NCI-H1105 treated with DMSO at 0.1 percent for 48 hours (cell line): ENCODE measurements at regions not wholly inside any gene's neighbourhood (a gene's known extent, or its start where the extent isn't known, plus 50 kb on each side); places are given as distances from the start of the nearest gene placed in this dataset.

Experiments used
- DNase-seq: peaks from one replicate; lab custom pipeline; 2025; lab: John Stamatoyannopoulos, UW

DNA sequence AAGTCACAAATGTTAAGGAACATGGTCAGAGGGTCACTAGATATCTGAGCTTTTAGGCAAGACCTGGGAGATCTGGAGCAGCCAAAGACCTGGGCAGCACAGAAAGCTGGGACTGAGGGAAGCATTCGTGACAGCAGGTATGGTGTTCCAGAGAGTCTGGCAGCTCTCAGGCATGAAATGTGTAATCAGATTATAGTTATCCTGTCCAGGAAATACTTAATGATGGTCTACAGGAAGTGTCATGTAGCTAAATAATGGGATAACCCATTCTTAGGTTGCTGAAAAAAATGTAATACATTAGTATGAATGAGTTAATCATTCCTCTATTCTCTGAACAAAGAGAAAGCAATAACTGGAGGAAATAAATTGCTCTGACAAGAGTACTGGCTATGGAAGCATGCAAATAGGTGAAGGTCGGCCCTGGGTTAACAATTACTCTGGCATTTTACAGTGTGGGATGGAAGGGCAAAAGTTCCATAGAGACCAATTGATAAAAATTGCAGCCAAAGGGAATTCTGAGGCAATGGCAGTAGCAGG lies 740.5 kb downstream of the CBLN4 start:
- DNase-seq = no peak

DNA sequence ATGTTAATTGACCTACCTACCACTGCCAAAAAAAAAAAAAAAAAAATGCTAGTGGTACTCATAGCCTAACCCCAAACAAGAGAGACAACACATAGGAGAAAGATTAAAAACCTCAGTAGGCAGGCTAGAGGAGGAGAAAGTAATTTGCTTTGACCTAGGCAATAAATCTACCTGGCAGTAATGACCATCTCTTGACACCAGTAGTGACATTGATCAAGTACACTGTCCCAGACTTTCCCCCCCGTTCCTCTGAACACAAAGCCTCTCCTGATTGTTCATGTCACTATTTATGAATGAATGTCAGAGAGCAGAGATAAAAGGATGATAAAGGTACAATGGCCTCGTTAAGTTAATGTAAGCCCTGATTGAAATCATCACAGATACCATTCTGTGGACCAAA lies 746.8 kb downstream of the CBLN4 start:
- no peak for DNase-seq

DNA sequence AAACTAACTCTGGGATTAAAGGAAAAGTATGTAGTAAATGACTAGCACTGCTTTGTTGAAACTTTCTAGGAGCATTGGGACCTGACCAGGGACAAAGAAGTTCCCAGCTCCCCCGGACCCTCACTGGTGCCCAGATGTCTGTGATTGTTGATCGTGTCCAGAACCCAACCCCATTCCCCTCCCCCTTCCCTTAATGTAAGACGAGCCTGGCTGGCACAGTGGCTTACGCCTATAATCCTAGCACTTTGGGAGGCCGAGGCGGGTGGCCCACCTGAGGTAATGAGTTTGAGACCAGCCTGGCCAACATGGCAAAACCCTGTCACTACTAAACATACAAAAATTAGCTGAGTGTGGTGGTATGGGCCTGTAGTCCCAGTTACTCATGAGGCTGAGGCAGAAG lies 750.3 kb downstream of the CBLN4 start:
- no peak for DNase-seq

DNA sequence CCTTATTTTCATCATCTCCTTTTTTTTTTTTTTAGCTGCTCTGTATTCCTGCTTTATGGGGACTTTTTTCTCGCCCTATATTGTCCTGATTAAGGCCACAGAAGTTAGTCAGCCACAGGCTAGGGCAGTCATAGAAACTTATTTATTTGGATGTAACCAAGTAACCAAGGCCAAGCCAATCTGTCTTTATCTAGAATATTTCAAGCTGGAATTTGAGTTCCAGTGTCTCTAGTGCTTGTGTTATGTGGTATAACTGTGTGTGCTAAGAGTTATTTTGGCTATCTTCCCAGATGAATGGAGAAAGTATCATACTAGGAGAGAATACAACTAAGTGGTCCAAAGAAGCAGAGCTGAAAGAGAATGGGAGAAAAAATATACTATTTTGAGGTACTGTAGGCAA lies 751.5 kb downstream of the CBLN4 start:
- DNase-seq = peak; percentile 4

DNA sequence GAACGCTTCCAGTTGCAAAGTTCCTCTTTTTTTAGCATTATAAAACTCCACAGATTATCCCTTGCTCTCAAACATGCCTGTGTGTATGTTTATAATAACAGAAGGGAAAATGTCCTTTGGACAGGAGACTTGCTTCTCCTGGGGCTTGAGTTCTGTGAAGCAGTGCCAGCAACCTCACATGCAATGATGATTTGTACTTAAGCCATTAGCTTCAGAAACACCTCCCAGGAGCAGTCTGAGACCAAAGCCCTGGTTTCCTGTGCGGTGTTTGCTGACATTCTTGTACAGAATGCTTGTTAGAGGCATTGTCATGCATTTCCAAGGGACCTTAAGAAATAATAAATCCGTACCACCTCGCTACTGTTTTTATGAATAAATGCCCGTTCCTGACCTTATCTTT lies 752.8 kb downstream of the CBLN4 start:
- DNase-seq = no peak

DNA sequence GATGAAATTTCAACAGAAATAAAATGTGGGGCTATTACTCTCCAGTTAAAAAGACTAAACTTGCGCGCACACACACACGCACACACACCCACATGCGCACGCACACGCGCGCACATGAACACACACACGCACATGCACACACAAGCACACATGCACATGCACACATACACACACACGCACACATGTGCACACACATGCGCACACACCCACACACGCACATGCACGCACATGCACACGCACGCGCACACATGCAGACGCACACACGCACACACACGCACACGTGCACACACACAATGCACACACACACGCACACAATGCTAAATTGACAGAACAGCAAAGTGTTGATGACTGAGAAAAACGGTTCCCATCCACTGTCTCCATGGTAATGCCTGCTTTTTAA lies 754.1 kb downstream of the CBLN4 start:
- no peak for DNase-seq

DNA sequence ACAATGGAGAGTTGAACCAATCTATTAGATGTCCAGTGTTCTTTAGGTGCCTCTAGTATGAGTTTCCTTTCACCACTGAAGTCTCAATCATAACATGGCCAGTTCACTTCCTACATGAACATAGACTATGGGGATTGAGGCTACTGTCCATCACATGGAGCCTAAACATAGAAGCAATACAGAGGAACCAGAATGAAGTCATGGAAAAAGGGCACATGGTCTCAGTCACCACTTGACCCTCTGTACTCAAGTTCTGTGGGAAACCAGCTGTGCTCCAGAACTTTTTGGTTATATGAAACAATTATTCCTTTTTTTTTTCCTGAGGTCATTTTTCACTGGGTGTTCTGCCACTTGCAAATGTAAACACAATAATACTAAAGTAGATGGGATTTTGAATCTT lies 762.5 kb downstream of the CBLN4 start:
- no peak for DNase-seq

DNA sequence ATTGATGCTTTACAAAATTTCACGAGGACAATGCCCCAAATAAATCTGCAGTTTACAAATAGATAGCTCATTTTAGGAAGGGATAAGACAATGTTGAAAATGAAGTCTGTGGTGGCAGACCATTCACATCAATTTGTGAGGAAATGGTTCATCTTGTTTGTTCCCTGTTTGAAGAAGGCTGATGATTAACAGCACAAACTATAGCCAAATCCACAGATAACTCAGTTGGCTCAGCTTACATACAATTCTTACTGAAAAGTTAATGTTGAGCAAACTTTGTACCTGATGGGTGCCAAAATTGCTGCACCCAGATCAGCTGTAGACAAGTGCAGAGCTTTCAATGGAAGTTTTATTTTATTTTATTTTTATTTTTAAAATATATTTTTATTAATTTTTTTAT lies 763.9 kb downstream of the DOK5 start:
- DNase-seq = no peak

DNA sequence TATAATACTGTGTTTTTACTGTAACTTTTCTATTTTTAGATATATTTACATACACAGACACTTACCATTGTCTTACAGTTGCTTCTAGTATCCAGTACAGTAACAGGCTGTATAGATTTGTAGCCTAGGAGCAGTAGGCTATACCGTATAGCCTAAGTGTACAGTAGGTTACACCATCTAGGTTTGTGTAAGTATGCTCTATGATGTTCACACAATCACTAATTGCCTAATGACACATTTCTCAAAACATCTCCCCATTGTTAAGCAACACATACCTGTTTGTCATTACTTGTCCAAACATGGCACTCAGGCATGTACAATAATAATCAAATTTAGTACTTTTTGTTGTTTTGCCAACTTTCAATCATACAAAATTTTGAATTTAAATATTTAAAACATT lies 757.3 kb downstream of the DOK5 start:
- no peak for DNase-seq

DNA sequence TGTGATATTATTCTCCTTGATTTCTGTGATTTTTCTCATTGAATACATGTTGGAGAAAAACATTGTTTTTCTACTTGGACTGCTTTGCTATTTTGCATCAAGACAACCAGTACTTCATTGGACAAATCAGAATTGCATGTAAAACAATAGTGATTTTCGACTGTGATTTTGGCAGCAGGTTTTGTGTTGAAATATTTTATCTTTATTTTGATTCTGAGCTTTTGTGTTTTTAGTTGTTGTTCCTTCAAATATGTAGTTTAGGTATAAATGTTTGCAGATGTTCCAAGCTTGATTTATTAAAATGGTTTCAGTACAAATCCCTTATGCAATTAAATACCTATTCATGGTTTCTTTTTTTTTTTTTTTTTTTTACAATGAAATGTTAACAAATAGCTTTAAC lies 754.1 kb downstream of the DOK5 start:
- DNase-seq = no peak

DNA sequence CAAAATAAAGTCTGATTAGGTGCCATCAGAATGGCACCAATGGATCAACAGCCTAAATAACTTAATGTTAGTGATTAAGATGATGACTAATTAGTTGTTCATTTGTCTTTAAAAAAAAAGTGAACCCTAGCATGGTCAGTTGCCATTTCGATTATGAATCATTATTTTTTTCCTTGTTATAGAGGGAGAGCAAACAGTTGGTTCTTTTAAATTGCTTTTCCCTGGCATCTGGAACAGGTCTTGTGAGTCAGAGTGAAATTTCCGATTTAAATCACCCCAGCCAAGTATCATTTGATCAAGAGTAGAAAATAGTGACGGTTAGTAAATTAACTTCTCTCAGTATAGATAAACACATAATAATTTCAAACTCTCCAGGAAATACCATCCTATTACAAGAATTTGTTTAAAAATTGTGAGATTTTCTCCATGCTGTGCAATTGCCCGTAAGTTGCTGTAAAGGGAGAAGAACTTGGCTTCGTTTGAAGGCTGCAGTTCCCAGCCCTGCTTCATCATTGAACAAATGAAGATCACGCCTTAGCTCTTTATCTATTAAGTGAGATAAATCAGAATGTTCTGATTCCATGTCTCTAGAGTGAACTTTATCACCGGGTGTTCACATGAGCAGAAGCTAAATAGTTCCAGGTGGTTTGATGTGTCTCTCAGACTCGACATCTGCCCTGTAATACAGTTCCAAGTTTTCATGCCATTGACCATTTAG lies 741.3 kb downstream of the DOK5 start:
- no peak for DNase-seq

DNA sequence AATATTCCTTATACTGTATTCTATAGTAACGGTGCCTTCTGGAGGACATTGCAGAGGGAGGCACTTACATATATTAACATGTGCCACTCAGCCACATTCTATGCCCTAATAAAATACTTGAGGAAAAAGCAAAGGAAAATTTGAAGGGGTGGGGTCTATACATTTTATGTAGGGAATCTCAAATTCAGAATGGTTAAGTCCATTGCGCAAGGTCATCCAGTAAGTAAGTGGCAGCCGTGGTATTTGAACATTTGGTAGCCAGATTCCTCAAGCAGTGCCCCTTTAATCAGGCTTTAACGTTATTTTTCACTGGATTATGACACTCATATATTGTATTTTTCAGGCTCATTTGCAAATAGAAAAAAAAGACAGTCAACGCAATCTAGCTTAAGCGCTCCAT lies 738.3 kb downstream of the DOK5 start:
- DNase-seq = no peak

DNA sequence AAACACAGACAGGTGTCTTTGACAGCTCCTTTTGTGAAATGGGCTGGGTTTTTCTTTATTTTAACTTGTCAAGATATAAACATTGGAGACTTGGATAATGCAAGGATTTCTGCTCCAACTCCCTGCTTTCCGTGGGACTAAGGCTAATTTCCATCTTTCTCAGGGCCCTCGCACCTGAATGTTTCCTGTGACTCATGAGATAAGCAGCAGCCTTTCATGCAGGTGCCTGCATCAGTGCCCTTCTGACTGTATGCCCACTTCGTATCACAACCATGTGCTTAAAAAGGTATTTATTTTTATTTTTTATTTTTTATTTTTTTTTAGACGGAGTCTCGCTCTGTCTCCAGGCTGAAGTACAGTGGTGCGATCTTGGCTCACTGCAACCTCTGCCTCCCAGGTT lies 736.1 kb downstream of the DOK5 start:
- DNase-seq = no peak

DNA sequence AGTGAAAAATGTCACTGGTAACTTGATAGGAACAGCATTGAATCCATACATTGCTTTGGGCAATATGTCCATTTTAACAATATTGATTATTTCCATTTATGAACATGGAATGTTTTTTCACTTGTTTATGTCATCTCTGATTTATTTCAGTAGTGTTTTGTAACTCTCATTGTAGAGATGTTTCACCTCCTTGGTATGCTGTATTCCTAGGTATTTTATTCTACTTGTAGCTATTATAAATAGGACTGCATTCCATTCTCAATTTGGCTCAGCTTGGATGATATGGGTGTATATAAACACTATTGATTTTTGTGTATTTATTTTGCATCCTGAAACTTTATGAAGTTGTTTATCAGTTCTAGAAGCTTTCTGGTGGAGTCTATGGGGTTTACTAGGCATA lies 730.3 kb downstream of the DOK5 start:
- DNase-seq = no peak

DNA sequence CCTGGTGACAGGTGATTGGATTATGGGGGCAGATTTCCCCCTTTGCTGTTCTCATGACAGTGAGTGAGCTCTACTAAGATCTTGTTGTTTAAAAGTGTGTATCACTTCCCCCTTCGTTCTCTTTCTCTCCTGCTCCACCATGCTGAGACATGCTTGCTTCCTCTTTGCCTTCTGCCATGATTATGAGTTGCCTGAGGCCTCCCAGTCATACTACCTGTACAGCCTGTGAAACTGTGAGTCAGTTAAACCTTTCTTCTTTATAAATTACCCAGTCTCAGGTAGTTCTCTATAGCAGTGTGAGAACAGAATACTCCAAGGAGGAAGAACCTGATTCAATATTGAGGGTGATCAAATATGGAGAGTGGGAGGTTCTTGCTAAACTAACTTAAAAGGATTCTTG lies 724.9 kb downstream of the DOK5 start:
- DNase-seq = no peak

DNA sequence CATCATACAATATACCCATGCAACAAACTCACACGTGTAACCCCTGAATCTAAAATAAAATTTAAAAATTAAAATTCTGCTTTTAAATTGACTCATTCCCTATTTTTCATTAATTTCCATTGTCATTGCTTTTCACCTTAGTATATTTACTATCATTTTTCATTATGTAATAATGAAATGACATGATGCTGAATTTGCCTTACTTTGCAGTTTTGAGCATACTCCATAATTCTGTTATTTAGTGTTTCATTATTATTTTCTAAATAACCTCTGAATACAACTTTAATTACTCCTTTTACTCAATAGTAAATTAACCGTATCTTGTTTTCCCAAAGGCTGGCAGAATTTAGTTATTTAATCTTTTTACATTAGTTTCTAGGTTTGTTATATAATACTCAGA lies 719.6 kb downstream of the DOK5 start:
- no peak for DNase-seq

DNA sequence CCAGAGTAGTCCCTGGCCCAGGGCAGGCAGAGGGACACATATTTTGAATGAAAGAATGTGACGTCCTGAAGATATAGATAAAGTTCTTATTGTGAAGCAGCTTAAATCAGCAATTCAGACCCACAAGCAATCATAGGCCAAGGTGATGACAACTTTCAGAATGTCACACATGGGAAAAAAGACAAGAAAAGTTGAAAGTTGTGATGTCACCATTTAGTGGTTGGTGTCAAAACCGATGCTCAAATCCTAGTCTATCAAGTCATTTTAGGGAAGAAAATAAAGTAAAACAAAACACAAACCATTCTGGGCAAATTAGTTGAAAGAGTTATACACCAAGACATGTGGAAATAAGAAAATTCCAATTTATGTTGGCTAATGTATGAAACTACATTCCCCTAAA lies 710.8 kb downstream of the DOK5 start:
- DNase-seq = no peak

DNA sequence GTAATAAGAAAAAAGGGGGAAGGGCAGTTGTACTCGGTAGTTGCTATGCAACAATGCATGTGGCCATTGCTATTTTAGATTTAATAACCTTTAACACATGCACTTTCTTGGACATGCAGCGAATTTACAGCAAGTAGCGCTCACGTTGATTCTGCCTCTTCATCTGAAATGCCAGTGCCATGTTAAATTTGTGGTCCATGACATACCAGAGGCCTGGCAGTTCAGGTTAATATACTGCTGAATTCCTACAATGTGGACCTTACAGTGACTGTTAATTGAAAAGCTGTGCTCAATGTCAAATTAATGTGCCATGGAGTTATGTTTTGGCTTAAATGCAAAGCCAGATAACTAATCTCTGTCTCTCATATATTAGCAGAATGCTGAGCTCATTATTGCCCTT lies 699.7 kb downstream of the DOK5 start:
- DNase-seq = no peak

DNA sequence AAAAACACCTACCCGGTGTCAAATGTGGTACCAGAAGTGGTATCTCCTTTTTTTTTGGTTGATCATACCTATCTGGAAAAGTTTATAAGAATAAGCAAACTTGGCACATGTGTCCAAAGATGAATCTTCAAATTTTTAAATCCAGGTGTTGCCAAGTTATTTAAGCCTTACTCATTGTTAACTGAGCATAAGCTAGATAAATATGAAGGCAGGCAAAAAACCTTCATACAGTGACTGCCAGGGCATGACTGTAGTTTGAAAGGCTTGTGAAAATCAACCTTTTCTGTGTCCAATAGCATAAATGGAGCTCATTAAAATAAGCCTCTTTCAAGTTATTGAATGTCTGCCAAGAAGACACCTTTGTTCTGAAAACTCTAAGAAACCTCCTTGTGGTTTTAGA lies 699.2 kb downstream of the DOK5 start:
- DNase-seq = no peak

DNA sequence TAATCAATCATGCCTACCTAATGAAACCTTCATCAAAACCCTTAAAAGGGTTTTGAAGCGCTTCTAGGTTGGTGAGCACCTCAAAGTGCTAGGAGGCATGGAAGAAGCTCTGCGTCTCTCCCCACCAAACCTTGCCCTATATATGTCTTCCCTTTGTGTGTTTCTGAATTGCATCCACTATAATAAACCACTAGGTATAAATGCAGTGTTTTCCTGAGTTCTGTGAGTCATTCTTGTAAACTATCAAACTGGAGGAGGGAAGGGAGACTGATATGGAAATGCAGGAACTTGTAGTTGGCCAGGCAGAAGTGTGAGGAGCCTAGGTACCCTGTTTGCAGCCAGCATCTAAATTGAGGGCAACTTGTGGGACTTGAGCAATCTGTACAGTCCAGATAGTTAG lies 698.8 kb downstream of the DOK5 start:
- DNase-seq = no peak

DNA sequence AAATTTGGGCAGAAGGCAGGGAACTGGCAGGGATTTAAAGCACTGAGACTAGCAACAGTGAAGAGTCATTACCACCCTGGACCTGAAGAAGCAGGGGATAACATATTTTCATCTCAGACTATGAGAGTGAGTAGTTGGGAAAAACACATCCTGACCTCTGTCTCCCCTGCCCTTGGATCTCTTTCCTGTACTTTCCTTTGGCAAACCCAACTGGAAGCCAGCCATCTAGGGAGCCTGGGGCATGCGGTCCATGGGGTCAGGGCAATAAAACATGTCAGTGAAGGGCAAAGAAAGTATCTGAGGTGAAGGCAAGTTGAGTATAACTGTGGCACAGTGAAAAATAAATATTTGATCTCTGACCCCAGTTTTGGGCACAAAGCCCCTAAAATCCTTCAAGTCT lies 698.2 kb downstream of the DOK5 start:
- DNase-seq = no peak

DNA sequence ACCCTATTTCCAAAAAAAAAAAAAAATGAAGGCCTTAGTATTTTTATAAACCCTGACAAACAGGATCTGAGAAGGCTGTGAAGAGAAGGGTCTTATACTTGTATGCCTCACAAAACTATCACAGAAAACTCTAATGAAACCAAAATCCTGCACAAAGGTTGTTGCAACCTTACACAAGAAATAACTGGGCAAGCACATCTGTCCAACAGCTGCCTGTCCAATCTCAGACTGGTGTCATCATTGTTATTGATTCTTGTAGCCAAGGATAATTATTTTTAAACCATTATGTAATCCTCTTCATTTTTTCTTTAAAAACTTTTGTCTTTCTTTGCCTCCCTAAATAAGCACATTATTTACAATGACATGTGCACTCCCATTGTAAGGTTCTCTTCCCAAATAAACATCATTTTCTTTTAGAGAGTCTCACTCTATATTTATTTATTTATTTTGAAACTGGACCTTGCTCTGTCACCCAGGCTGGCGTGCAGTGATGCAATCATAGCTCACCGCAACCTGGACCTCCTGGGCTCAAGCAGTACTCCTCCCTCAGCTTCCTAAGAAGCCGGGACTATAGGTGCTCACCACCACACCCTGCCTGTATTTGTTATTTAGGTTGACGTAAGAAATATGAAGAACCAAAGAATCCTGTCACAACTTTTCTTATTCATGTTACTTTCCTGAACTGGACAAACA lies 697.1 kb downstream of the DOK5 start:
- DNase-seq = no peak

DNA sequence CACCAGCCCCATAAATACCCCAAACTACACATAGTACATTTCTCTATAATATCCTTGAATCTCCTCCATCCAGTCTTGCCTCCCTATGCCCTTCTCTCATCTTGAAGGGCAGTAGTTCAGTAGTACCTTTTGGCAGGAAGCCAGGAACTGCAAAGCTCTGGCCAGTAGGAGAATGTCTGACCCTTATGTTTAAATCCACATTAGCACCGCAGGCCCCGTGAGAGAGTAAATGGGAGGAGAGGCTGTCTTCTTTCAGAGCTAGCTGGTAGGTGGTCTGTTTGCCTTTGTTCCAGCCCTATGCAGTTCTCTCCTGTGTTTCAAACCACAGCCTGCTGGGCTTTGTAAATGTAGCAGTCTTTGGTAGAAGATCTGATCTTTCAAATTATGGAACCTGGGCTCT lies 690.7 kb downstream of the DOK5 start:
- DNase-seq = no peak

DNA sequence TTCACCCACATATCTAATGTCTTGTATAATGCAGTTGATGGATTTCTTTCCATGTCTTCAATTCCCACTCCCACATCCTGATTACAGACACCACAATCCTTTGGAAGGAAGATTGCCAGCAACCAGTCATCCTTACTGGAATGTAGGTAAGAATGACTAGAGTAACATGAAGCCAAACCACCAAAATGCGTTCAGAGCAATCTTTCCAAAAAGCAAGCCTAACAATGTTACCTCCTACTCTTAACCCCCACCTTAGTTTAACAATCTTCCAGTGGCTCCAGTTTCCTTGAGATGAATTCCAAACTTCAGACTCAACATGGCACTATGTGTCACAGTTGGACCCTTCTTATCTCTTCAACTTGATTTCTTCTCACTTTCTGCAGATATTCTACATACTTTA lies 685.6 kb downstream of the DOK5 start:
- no peak for DNase-seq
